GM18507 (cell line): ENCODE measurements at regions not wholly inside any gene's neighbourhood (a gene's known extent, or its start where the extent isn't known, plus 50 kb on each side); places are given as distances from the start of the nearest gene placed in this dataset.
"Not testable (repeated sequence)": the region's sequence is repeated elsewhere in the genome, so short reads cannot be mapped to it uniquely, and the experiment has no call there.

ENCODE experiments used
- DNase-seq: peaks from one replicate; pipeline ENCODE4 v3.0.0; 2011; ENCODE audit warnings: low read depth; ENCODE audit not compliant: insufficient read length; ENCODE audit errors: extremely low spot score
- FAIRE-seq: peaks from 2 replicates; lab custom pipeline; 2011; peaks lifted over from hg19 to GRCh38; lab: Jason Lieb, UNC

DNA sequence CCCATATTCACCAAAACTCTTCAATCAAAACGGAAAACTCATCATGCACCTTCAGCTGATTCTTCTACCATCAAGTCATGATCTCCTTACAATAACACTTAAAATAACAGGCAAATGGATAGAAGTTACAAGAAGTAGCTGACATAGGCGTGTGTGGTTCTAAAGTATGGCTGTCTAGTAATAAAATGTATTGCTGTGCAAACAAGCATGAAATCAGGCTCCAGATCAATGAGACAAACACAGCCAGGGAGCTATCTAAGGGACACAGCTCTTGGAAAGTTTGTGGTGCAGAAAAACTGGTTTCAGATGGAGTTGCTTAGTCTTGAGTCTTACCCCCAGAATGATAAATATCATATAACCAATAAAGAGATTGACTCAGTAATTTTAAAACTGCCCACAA, 434.8 kb upstream of the NOX3 start:
- no peak for DNase-seq
- FAIRE-seq = no peak

GRCh38 chr6:155889410-155889809, 433.8 kb upstream of the NOX3 start:
- FAIRE-seq = no peak

DNA sequence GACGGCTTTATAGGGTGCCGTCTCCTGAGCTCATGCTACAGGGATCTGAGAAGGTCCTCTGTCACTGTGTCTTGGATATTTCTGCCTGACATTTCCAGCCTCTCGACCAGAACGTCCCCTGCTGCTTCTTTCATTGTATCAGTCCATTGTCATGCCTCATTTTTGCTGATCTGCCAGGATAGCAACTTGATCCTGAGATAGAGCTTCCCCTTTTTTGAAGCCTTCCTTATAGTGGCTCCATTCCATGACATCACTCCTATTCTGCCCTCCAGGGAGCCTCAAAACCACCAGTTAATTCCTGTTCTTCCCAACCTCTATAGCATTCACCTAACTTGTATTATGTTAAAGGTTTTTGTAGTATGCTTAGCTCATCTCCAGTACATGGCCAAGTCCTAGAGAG, 431.8 kb upstream of the NOX3 start:
- FAIRE-seq (no peak), DNase-seq (no peak)

More at GRCh38 chr6:155889410-155889809, 433.8 kb upstream of the NOX3 start:
- no peak for DNase-seq

DNA sequence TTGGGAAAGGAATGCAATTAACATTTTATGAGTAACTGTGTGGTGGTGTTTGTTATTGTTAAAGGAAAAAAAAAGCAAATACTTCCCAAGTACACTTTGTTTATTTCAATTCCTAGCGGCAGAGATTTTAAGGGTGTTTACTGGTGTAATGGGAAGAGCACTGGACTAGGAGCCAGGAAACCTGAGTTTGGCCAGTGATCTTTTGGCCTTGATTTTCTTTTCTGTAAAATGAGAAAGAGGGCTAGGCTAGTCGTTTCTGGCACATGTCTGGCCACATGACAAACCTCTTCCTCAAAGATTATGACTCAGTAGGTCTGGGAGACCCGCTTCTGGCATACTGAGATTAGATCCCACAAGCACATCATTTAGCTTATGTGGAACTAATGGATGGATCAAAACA, 428.1 kb upstream of the NOX3 start:
- DNase-seq (no peak), FAIRE-seq (no peak)

DNA sequence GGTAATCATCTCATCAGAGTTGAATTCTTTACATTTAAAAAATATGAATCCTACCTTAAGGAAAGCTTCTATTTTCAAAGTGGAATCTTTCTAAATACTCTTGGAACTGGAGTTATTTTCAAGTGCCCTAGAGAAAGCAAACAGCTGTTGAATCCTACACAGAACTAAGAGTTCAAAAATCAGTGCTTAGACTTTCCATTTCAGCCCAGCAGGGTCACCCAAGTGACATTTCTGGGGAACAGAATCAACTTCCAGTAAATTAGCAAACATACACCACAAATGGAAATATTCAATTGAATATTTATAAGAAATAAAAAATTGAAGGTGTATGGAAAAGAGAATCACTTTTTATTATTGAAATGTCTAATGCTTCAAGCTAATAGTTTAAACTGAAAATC, 427.7 kb upstream of the NOX3 start:
- FAIRE-seq (no peak), DNase-seq (no peak)

GRCh38 chr6:155882527-155883333, 427.1 kb upstream of the NOX3 start:
- no peak for DNase-seq
- FAIRE-seq = peak; percentile 78

- DNase-seq = no peak
- FAIRE-seq = no peak
Observed at GRCh38 chr6:155881826-155882526, 426.3 kb upstream of the NOX3 start.

GRCh38 chr6:155880900-155881299, 425.3 kb upstream of the NOX3 start:
- DNase-seq = no peak
- FAIRE-seq = no peak

DNA sequence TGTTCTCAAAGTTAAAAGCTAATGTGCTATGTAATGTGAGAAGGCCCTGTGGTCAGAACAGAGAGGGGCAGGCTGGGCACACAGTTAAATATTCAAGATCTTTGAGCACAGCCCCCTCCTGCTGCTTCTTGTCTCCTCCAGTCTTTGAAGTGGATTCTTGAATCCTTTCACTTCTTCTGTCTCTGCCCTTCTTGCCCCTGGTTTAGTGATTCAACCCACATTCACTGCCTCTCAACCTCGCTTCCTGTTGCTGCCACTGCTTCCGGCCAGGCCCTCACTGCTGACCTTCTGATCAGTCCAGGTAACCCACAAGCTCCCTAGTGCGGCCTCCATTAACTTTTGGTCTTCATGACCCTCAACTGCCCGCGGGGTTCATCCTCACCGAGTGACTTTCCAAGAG, 417.3 kb upstream of the NOX3 start:
- DNase-seq (no peak), FAIRE-seq (peak; percentile 60)

GRCh38 chr6:155867682-155868081, 412.0 kb upstream of the NOX3 start:
- DNase-seq = no peak
- FAIRE-seq = no peak

GRCh38 chr6:155866676-155867390, 411.2 kb upstream of the NOX3 start:
- DNase-seq, FAIRE-seq: not testable (repeated sequence)

DNA sequence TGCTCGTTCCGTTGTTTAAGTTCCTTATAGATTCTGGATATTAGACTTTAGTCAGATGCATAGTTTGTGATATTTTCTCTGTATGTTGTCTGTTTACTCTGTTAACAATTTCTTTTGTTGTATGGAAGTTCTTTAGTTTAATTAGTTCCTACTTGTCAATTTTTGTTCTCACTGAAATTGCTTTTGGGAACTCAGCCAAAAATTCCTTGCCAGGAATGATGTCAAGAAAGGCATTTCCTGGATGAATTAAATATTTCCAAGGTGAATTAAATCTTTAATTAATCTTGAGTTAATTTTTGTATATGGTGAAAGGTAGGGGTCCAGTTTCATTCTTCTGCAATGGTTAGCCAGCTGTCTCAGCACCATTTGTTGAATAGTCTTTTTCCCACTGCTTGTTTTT, 406.2 kb upstream of the NOX3 start:
- FAIRE-seq = no peak
- no peak for DNase-seq

DNA sequence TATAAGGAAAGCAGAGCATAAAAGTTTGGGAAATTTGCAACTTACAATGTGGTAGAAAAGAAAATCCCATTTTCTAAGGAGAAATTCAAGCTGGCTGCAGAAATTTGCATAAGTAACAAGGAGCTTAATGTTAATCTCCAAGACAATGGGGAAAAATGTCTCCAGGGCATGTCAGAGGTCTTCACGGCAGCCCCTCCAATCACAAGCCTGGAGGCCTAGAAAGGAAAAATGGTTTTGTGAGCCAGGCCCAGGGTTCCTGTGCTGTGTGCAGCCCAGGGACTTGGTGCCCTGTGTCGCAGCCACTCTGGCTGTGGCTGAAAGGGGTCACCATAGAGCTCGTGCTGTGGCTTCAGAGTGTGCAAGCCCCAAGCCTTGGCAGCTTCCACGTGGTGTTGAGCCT, 403.3 kb upstream of the NOX3 start:
- not testable (repeated sequence) for FAIRE-seq, DNase-seq

- no peak for FAIRE-seq
Observed at GRCh38 chr6:155854787-155855186, 399.1 kb upstream of the NOX3 start.

GRCh38 chr6:155853011-155853410, 397.4 kb upstream of the NOX3 start:
- no peak for FAIRE-seq
- no peak for DNase-seq

More at GRCh38 chr6:155854787-155855186, 399.1 kb upstream of the NOX3 start:
- no peak for DNase-seq

- no peak for FAIRE-seq
- no peak for DNase-seq
Observed at GRCh38 chr6:155850408-155850841, 394.8 kb upstream of the NOX3 start.

DNA sequence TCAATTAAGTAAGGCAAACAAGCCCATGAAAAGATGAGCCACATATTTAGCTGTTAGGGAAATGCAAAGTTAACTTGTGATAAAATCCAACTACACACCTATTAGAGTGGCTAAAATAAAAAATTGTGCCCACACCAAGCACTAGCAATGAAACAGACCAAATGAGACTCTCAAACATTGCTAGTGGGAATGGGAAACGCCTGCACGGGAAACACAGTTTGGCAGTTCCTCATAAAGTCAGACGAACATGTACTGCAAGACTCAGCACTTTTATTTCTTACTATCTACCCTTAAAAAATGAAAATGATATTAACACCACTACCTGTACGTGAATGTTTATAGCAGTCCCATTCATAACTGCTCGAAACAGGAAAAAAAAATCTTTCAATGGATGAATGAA, 392.1 kb upstream of the NOX3 start:
- FAIRE-seq (no peak), DNase-seq (no peak)

DNA sequence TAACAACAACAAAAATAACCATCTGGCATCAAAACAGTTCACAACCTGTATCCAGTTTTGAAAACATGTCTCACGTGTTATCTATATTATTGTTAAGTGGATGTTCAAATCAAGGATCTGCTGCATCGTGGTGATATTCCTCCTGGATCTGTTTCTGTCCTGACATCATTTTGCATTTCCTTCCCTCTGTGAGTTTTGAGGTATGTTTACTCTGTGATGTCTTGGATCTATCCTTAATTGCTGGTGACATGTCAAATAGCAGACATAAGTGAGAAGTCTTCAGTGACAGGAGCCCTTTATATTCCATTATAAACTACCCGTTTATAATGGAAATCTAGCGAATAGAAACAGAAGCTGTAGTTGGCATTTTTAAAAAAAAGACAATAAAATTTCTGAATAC, 381.8 kb upstream of the NOX3 start:
- DNase-seq = no peak
- FAIRE-seq = no peak

DNA sequence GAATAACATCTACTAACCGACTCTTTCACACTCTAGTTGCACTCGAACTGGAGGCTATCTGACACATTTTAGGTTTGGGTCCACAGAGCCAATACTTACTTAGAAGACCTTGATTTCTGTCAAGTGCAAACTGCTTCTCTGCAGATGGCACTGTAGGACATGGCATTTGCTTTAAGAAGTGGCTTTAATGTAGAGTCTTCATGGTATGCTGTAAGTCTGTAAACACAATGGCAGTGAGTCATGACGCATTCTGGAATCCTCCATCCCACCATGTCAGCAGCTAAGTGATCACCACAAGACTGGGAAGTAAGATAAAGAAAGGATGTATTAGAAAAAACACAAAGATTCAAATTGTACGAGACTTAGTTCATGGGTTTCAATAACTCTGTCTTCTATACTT, 377.0 kb upstream of the NOX3 start:
- FAIRE-seq (no peak), DNase-seq (no peak)

- FAIRE-seq (no peak), DNase-seq (no peak)
Observed at GRCh38 chr6:155830531-155830930, 374.9 kb upstream of the NOX3 start.
